Sigmoid colon (tissue), 4 donors: ENCODE measurements at regions not wholly inside any gene's neighbourhood (a gene's known extent, or its start where the extent isn't known, plus 50 kb on each side); places are given as distances from the start of the nearest gene placed in this dataset.

Experiments used
- CTCF ChIP-seq, 4 experiments: fragments of 450-650 bp in 3 of 4; fragments of 200-600 bp in 1 of 4; IDR thresholded peaks; one replicate each; pipeline ENCODE4 v1.5.1; 2016 to 2019; ENCODE audit warnings: antibody characterized with exemption in 4 of 4, mild to moderate bottlenecking in 3 of 4, moderate library complexity in 2 of 4
- EP300 ChIP-seq, 4 donors: sonication (generic); formaldehyde crosslinking; IDR thresholded peaks; one replicate each; pipeline ENCODE4 v1.6.1; 2017; ENCODE audit warnings: antibody characterized with exemption in 4 of 4

- TF ChIP-seq CTCF (IDR thresholded peaks at IDR 0.05): no peak
- no peak for TF ChIP-seq EP300 (IDR thresholded peaks at IDR 0.05)
Observed at GRCh38 chr2:60058781-60059180, 494.7 kb downstream of the BCL11A start.
